ENCODE measurements at regions not wholly inside any gene's neighbourhood (a gene's known extent, or its start where the extent isn't known, plus 50 kb on each side); places are given as distances from the start of the nearest gene placed in this dataset.

DNA sequence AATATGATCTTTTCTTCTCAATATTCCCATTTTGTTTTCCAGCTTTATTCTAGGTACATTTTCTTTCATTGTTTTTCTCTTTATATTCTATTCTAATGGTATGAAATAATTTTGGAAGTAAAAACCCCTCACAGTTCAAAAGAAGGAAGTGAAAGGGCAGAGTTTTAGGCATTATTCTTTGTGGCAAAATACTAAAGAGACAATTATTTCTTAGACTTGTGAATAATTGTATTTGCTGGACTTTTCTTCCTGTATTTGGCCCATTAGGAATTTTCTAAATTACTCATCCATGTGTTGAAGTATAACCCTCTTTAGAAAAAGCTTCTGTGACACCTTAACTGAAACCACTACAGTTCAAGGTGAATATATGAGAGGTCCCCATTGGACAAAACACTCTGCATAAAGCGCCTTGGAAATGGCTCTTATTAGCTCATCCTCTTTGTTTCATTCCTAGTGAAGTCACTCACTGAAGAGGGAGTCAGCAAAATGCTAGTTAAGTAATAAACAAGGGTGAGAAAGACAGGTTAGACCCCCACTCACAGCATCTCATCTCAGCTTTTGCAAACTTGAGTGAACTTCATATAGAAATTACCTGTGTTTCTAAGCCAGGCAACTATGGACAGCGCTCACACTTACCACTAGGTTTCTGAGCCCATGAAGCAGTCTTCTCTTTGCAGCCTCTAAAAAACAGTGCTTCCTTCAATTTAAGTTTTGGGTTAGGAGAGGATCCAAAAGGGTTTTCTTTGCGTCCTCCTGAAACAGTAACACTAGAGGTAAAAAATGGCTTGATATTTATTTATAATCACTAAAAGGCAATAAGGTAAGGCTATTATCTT is 327.5 kb downstream of the ARPP21 start:
- Histone ChIP-seq H3K36me3 (ENCODE audit: control insufficient read depth, insufficient read depth, low read length) (no peaks in the 10 kb centered on the region), H3K4me3 (replicated peaks; ENCODE audit: low read depth, low read length) (no peak overlapping the region), H3K27me3 (replicated peaks; ENCODE audit: control insufficient read depth, insufficient read depth, low read length) (no peaks in the 10 kb centered on the region)
- DNase-seq (ENCODE audit: extremely low read depth, insufficient read length): no peak
- TF ChIP-seq CTCF (IDR thresholded peaks at IDR 0.05; ENCODE audit: insufficient read depth, low read length, poor library complexity, severe bottlenecking): no peak

DNA sequence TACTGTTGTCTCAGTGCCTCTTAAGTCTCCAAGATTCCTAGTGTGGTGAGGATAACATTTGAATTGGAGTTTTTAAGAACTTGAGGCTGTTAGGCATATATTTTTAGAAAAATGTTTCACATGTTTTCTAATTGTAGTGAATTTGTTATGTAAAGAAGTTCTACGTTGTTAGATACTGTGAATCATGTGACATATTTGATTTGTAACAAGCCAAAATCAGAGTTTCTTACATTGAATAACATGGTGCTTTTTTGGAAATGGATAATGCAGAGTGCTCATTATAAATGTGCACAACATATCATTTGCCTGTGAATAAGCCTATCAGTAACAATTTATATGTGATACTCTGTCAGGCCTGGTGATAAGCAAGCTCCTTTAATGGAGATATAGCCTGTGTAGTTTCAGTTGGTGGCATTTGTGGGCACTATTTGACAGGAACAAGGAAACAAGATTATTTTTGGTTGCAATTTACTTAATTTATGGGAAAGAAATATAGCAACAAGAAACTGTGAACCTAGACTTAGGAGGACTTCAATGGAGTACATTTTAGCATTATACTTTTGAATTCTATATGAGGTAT is 328.8 kb downstream of the ARPP21 start:
- no peaks in the 10 kb centered on the region for H3K36me3 ChIP-seq (ENCODE audit: control insufficient read depth, insufficient read depth, low read length)
- H3K27me3 ChIP-seq (replicated peaks; ENCODE audit: control insufficient read depth, insufficient read depth, low read length): no peaks in the 10 kb centered on the region
- no peak overlapping the region for H3K4me3 ChIP-seq (replicated peaks; ENCODE audit: low read depth, low read length)
- TF ChIP-seq CTCF (IDR thresholded peaks at IDR 0.05; ENCODE audit: insufficient read depth, low read length, poor library complexity, severe bottlenecking): no peak
- no peak for DNase-seq (ENCODE audit: extremely low read depth, insufficient read length)

DNA sequence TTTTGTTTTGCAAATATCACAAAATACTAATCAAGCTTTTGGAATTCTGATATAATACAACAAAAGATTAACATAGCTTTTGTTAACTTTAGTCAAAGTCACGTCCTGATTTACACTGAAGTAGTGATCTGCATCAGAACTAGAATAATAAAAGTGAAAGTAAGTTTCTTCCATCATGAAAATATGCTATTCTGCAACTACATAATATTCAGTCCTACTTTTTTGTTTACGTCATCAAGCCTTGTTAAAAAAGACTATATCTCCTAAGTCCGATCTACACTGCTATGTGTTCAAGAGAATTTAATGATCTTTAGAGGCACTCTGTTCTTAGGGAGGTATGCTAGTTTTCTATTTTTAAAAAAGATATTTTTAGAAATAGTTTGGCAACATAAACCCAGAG is 330.1 kb downstream of the ARPP21 start:
- Histone ChIP-seq H3K27me3 (replicated peaks; ENCODE audit: control insufficient read depth, insufficient read depth, low read length) (no peaks in the 10 kb centered on the region), H3K4me3 (replicated peaks; ENCODE audit: low read depth, low read length) (no peak overlapping the region), H3K36me3 (ENCODE audit: control insufficient read depth, insufficient read depth, low read length) (no peaks in the 10 kb centered on the region)
- no peak for TF ChIP-seq CTCF (IDR thresholded peaks at IDR 0.05; ENCODE audit: insufficient read depth, low read length, poor library complexity, severe bottlenecking)
- no peak for DNase-seq (ENCODE audit: extremely low read depth, insufficient read length)

GRCh38 chr3:35970793-35971192 is 331.5 kb downstream of the ARPP21 start:
- DNase-seq (ENCODE audit: extremely low read depth, insufficient read length): no peak
- Histone ChIP-seq H3K36me3 (ENCODE audit: control insufficient read depth, insufficient read depth, low read length) (no peaks in the 10 kb centered on the region), H3K27me3 (replicated peaks; ENCODE audit: control insufficient read depth, insufficient read depth, low read length) (no peaks in the 10 kb centered on the region), H3K4me3 (replicated peaks; ENCODE audit: low read depth, low read length) (no peak overlapping the region)
- TF ChIP-seq CTCF (IDR thresholded peaks at IDR 0.05; ENCODE audit: insufficient read depth, low read length, poor library complexity, severe bottlenecking): no peak

DNA sequence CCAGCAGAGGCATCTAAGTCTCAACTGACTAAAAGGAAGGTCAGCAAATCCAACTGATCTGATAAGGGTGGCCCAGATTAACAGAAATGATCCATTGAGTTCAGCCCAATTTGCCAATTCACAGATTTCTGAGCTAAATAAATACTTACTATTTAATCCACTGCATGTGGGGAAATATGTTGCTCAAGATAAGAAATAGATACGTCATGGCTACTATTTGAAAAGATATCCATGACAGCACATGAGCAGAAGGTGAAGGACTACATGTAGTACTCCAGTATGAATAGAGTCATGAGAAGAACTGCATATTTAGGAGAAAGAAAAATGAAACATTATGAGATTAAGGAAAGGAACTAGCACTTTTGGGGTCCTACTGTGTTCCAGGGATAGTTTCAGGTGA is 332.4 kb downstream of the ARPP21 start:
- no peak for TF ChIP-seq CTCF (IDR thresholded peaks at IDR 0.05; ENCODE audit: insufficient read depth, low read length, poor library complexity, severe bottlenecking)
- Histone ChIP-seq H3K36me3 (ENCODE audit: control insufficient read depth, insufficient read depth, low read length) (no peaks in the 10 kb centered on the region), H3K4me3 (replicated peaks; ENCODE audit: low read depth, low read length) (no peak overlapping the region), H3K27me3 (replicated peaks; ENCODE audit: control insufficient read depth, insufficient read depth, low read length) (no peaks in the 10 kb centered on the region)
- DNase-seq (ENCODE audit: extremely low read depth, insufficient read length): no peak

Measured in GM06990 (cell line).